Karpas-422 (cell line): ENCODE measurements at regions not wholly inside any gene's neighbourhood (a gene's known extent, or its start where the extent isn't known, plus 50 kb on each side); places are given as distances from the start of the nearest gene placed in this dataset.

ENCODE experiments used
- DNase-seq: peaks from one replicate; pipeline ENCODE4 v3.0.0-alpha.2; 2015
- H2AFZ ChIP-seq: fragments of 200-600 bp; sonication (generic); 2 replicates; pipeline ENCODE4 v1.6.1; 2014; ENCODE audit warnings: antibody characterized with exemption, low read length, mixed read lengths
- H3K27ac ChIP-seq: fragments of 200-600 bp; sonication (generic); 2 replicates; pipeline ENCODE4 v1.5.1; 2014; ENCODE audit warnings: mild to moderate bottlenecking, low read length, moderate library complexity
- H3K27me3 ChIP-seq: fragments of 200-600 bp; sonication (generic); 2 replicates; pipeline ENCODE4 v1.6.1; 2014; ENCODE audit warnings: low read length, mixed read lengths
- H3K36me3 ChIP-seq: fragments of 200-600 bp; sonication (generic); 2 replicates; pipeline ENCODE4 v1.6.1; 2014; ENCODE audit warnings: low read length, mixed read lengths; ENCODE audit not compliant: insufficient read depth
- H3K4me1 ChIP-seq: fragments of 200-600 bp; sonication (generic); 2 replicates; pipeline ENCODE4 v1.6.1; 2014; ENCODE audit warnings: mild to moderate bottlenecking, low read length, mixed read lengths
- H3K4me2 ChIP-seq: fragments of 200-600 bp; sonication (generic); 2 replicates; pipeline ENCODE4 v1.6.1; 2014; ENCODE audit warnings: low read length, low read depth, mild to moderate bottlenecking; ENCODE audit not compliant: poor library complexity, severe bottlenecking
- H3K4me3 ChIP-seq: fragments of 200-600 bp; sonication (generic); 2 replicates; pipeline ENCODE4 v1.5.1; 2014; ENCODE audit warnings: mild to moderate bottlenecking, antibody characterized with exemption, low read length, mixed read lengths
- H3K79me2 ChIP-seq: fragments of 200-600 bp; sonication (generic); 2 replicates; pipeline ENCODE4 v1.6.1; 2014; ENCODE audit warnings: mild to moderate bottlenecking, low read length, mixed read lengths
- H3K9ac ChIP-seq: fragments of 200-600 bp; sonication (generic); 2 replicates; pipeline ENCODE4 v1.6.0; 2014; ENCODE audit warnings: low read length
- H3K9me2 ChIP-seq: fragments of 200-600 bp; sonication (generic), shearing (Covaris generic); replicated peaks from 2 replicates; pipeline ENCODE4 v1.6.0; 2014; ENCODE audit warnings: mild to moderate bottlenecking, low read length, moderate library complexity; ENCODE audit not compliant: insufficient read depth
- H3K9me3 ChIP-seq: fragments of 300-700, 200-600 bp; sonication (generic); 2 replicates; pipeline ENCODE4 v1.6.1; 2014; ENCODE audit warnings: low read length, mixed read lengths
- H4K20me1 ChIP-seq: fragments of 200-600 bp; sonication (generic); 2 replicates; pipeline ENCODE4 v1.6.1; 2014; ENCODE audit warnings: mild to moderate bottlenecking, antibody characterized with exemption, low read length, low read depth; ENCODE audit not compliant: insufficient read depth

DNA sequence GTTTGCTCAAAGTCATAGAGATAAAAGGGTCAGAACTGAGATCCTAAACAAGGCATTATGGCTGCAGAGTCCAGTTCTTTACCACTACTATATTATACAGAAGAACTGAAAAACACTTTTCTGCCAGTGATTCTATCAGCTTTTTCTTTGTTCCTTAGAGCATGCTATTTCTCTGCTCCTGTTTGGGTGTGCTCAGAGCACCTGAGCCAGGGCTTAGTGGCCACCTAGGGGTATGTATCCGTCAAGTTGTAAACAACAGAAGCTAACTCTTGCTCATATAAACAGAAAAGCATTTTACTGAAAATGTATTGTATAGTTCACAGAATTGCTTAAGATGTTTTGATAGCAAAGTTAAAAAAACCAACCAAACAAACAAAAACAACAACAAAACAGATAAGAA is 470.8 kb downstream of the SLC16A7 start:
- no peak overlapping the region for H3K4me3 ChIP-seq
- no peaks in the 10 kb centered on the region for H3K9me3 ChIP-seq
- H3K27ac ChIP-seq = no peak overlapping the region
- no peak overlapping the region for H3K4me2 ChIP-seq
- H3K4me1 ChIP-seq = no peaks in the 10 kb centered on the region
- no peak overlapping the region for H3K9ac ChIP-seq
- no peaks in the 10 kb centered on the region for H3K27me3 ChIP-seq
- no peaks in the 10 kb centered on the region for H4K20me1 ChIP-seq
- no peaks in the 10 kb centered on the region for H3K79me2 ChIP-seq
- H2AFZ ChIP-seq = no peak overlapping the region
- no peaks in the 10 kb centered on the region for H3K9me2 ChIP-seq
- no peaks in the 10 kb centered on the region for H3K36me3 ChIP-seq
- no peak for DNase-seq

DNA sequence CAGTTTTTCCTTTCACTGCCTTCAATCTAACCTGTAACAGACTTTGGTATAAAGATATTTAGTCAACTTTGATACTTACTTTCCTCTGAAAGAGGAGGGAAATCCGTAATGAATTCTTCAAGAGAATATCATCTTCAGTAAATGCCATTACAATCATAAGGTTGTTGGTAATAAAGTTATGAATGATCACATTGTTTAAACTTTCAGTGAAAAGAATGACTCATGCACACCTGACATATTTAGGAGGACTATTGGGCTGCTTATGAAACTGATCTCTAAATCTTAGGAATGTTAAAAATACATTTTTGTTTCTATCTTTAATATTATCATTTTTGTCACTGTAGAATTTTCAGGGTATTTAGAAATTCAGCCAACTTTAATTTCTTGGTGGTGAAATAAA is 474.7 kb downstream of the SLC16A7 start:
- H3K9me3 ChIP-seq = no peaks in the 10 kb centered on the region; the same call in 1 of the 2 replicates
- no peaks in the 10 kb centered on the region for H3K4me1 ChIP-seq

DNA sequence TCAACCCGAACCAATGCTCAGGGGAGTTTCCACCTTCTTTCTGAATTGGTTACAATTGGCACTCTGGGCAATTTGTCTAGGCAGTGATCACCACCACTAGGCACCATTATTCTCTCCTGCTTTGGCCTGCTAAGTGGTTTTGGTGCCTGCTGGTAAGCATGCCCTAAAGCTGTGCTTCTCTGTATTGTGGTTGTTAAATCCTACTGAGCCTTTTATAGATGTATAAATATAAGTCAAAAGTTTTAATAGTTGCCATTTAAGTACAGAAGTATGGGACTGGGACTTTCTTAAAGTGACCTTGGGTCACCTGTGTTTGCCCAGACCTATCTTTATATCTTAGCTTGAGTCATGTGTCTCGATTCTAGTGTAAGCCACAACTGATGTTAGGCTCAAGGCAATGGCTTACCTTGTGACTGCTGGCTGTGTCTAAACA is 475.9 kb downstream of the SLC16A7 start:
- Histone ChIP-seq H3K4me1 (no peaks in the 10 kb centered on the region), H3K4me2 (no peak overlapping the region), H2AFZ (no peak overlapping the region), H3K9me2 (peaks cover 4% of the 10 kb centered on the region; the same call in 1 of the 2 replicates), H3K36me3 (no peaks in the 10 kb centered on the region), H3K27ac (no peak overlapping the region), H3K4me3 (no peak overlapping the region), H3K27me3 (no peaks in the 10 kb centered on the region), H4K20me1 (no peaks in the 10 kb centered on the region), H3K79me2 (no peaks in the 10 kb centered on the region), H3K9ac (no peak overlapping the region), H3K9me3 (no peaks in the 10 kb centered on the region; the same call in 1 of the 2 replicates)
- DNase-seq = no peak

More for the DNA sequence above, 474.7 kb downstream of the SLC16A7 start:
- H3K9me2 ChIP-seq = peaks cover 4% of the 10 kb centered on the region; the same call in 1 of the 2 replicates
- H3K4me2 ChIP-seq = no peak overlapping the region
- no peak overlapping the region for H3K4me3 ChIP-seq
- no peak overlapping the region for H3K27ac ChIP-seq
- no peaks in the 10 kb centered on the region for H3K27me3 ChIP-seq
- no peak for DNase-seq
- H3K79me2 ChIP-seq = no peaks in the 10 kb centered on the region
- H3K36me3 ChIP-seq = no peaks in the 10 kb centered on the region
- no peak overlapping the region for H3K9ac ChIP-seq
- no peak overlapping the region for H2AFZ ChIP-seq
- no peaks in the 10 kb centered on the region for H4K20me1 ChIP-seq

DNA sequence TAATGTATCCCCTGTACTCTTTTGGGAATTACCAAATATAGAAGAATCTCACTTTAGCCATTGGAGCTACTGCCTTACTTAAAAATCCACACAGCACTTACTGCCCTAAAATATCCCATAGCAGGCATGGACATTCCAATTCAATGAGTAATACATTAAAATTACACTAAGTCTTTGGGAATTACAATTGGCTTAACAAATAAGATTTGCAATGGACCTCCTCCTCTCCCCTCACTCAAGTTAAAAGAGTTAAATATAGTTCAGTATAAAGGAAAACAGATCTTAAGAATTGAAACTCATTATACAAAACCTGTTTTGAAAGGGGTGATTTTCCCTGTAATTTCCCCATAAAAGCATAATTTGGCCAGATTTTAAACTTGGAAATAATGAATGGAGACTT is 477.1 kb downstream of the SLC16A7 start:
- no peak for DNase-seq
- Histone ChIP-seq H3K27me3 (no peaks in the 10 kb centered on the region), H2AFZ (no peak overlapping the region), H3K4me1 (no peaks in the 10 kb centered on the region), H3K9me3 (no peaks in the 10 kb centered on the region; the same call in 1 of the 2 replicates), H3K4me2 (no peak overlapping the region), H3K9ac (no peak overlapping the region), H4K20me1 (no peaks in the 10 kb centered on the region), H3K9me2 (peaks cover 6% of the 10 kb centered on the region; the same call in 1 of the 2 replicates), H3K27ac (no peak overlapping the region), H3K79me2 (no peaks in the 10 kb centered on the region), H3K36me3 (no peaks in the 10 kb centered on the region), H3K4me3 (no peak overlapping the region)

DNA sequence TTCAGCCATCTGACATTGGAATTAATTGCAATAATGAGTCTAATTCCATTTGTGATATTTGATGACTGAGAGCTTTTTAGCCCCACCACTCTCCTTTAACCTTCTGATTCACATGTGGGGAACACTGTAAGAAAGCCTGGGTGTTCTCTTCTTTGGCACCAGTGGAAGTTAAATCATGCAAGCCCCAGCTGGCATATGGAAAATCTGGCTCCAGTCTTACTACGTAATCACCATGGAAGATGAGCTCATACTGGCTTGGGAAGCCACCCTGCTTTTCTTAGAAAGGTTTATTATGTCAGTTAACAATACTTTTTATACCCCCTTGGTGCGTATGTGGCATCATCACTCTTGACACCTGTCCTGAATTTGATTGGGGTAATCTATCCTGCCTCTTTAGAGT is 479.3 kb downstream of the SLC16A7 start:
- H3K79me2 ChIP-seq = no peaks in the 10 kb centered on the region
- H3K36me3 ChIP-seq = no peaks in the 10 kb centered on the region
- H3K4me3 ChIP-seq = no peak overlapping the region
- H3K27me3 ChIP-seq = no peaks in the 10 kb centered on the region
- H3K4me2 ChIP-seq = no peak overlapping the region
- H2AFZ ChIP-seq = no peak overlapping the region
- DNase-seq = no peak
- H3K4me1 ChIP-seq = no peaks in the 10 kb centered on the region
- no peaks in the 10 kb centered on the region for H4K20me1 ChIP-seq
- peaks cover 5% of the 10 kb centered on the region; the same call in 1 of the 2 replicates for H3K9me3 ChIP-seq
- no peak overlapping the region for H3K9ac ChIP-seq
- no peak overlapping the region for H3K27ac ChIP-seq
- peaks cover 6% of the 10 kb centered on the region; the same call in 1 of the 2 replicates for H3K9me2 ChIP-seq

DNA sequence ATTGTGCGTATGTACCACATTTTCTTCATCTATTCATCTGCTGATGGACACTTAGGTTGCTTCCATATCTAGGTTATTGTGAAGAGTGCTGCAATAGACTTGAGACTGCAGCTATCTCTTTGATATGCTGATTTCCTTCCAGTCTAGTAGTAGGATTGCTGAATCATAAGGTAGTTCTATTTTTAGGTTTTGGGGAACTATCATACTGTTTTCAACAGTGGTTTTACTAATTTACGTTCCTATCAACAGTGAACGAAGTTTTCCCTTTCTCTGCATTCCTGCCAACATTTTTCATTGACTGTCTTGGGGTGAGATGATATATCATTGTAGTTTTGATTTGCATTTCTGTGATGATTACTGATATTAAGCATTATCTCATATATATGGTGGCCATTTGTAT is 482.2 kb downstream of the SLC16A7 start:
- H3K36me3 ChIP-seq = no peaks in the 10 kb centered on the region
- no peak overlapping the region for H3K4me3 ChIP-seq
- no peak overlapping the region for H3K4me2 ChIP-seq
- H3K27me3 ChIP-seq = no peaks in the 10 kb centered on the region
- H2AFZ ChIP-seq = no peak overlapping the region
- no peak for DNase-seq
- peaks cover 6% of the 10 kb centered on the region; the same call in 1 of the 2 replicates for H3K9me3 ChIP-seq
- H3K9me2 ChIP-seq = 0 out of 2 replicates have a peak, but pooled peaks cover 2% of the 10 kb centered on the region
- H3K79me2 ChIP-seq = no peaks in the 10 kb centered on the region
- no peak overlapping the region for H3K9ac ChIP-seq
- no peaks in the 10 kb centered on the region for H4K20me1 ChIP-seq
- H3K4me1 ChIP-seq = no peaks in the 10 kb centered on the region
- H3K27ac ChIP-seq = no peak overlapping the region

DNA sequence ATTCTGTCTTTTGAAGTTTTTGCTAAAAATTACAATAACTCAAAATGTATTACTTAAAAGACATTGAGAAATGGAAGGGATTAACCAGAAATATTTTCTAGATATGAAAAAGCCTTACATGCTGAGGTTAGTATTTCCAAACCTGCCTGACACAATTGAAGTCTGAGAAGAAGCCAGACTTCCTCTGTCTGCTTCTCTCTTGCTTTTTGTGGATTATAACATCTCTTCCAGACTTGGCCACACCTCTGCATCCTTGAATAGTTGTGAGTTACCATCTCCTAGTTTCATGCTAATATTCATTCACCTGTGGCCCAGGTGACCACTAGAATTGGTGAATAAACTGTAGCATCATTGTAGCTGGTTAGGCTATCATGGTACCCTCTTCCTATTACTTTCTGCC is 497.6 kb downstream of the SLC16A7 start:
- H4K20me1 ChIP-seq = no peaks in the 10 kb centered on the region
- H3K9me2 ChIP-seq = no peaks in the 10 kb centered on the region; the same call in 1 of the 2 replicates

DNA sequence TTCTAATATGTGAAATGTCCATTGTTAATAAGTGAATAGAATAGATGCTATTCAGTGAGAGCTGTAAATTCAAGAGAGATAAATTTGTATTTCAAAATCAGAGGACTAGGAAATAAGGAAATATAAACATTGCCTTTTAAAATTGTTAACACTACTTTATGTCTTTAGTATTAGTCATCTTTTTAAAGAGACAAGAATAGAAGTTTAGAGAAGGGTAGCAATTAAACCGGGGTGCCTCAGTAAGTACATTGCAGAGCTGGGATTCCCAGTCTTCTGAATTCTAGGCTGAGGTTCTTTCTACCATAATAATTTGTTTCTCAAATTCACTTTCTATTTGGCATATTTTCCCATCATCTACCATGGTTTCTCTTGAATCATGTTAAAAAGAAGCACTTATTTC is 498.6 kb downstream of the SLC16A7 start:
- Histone ChIP-seq H3K36me3 (no peaks in the 10 kb centered on the region), H3K4me2 (no peak overlapping the region), H3K9ac (no peak overlapping the region), H3K9me3 (peaks cover 3% of the 10 kb centered on the region; the same call in 1 of the 2 replicates), H2AFZ (no peak overlapping the region), H3K4me3 (no peak overlapping the region), H3K9me2 (no peaks in the 10 kb centered on the region; the same call in 1 of the 2 replicates), H3K27ac (no peak overlapping the region), H3K4me1 (no peaks in the 10 kb centered on the region), H3K79me2 (no peaks in the 10 kb centered on the region), H4K20me1 (no peaks in the 10 kb centered on the region), H3K27me3 (no peaks in the 10 kb centered on the region)
- DNase-seq = no peak

More for the DNA sequence above, 497.6 kb downstream of the SLC16A7 start:
- no peak overlapping the region for H3K27ac ChIP-seq
- H3K4me3 ChIP-seq = no peak overlapping the region
- H3K9me3 ChIP-seq = no peaks in the 10 kb centered on the region
- H3K27me3 ChIP-seq = no peaks in the 10 kb centered on the region
- H2AFZ ChIP-seq = no peak overlapping the region
- H3K4me2 ChIP-seq = no peak overlapping the region
- no peak overlapping the region for H3K9ac ChIP-seq
- DNase-seq = no peak
- no peaks in the 10 kb centered on the region for H3K4me1 ChIP-seq
- H3K79me2 ChIP-seq = no peaks in the 10 kb centered on the region
- no peaks in the 10 kb centered on the region for H3K36me3 ChIP-seq
